ENCODE measurements at regions not wholly inside any gene's neighbourhood (a gene's known extent, or its start where the extent isn't known, plus 50 kb on each side); places are given as distances from the start of the nearest gene placed in this dataset.
"Not testable (repeated sequence)": the region's sequence is repeated elsewhere in the genome, so short reads cannot be mapped to it uniquely, and the experiment has no call there.

- POLR2A ChIA-PET: no interaction called here
- CTCF ChIA-PET: no interaction called here
Measured at GRCh38 chr1:18557621-18558465, 72.8 kb upstream of the PAX7 start.

DNA sequence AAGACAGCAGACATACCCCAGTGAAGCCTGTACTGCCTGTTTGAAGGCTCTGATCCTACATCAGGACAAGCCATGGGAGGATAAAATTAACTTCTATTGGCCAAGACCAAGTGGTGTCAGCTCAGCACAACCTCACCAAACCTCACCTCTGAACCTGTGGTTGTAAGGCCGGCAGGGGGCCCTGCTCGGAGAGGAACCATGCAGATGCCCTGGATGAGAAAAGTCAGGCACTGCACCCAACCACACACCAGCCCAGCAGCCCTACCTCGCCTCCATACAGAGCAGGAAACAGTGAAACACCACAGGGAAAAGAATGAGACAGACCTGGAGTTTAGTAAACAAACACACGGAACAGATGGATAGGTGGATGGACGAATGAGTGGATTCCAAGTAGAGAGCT, 70.0 kb upstream of the PAX7 start:
- POLR2A ChIA-PET: no interaction called here
- CTCF ChIA-PET: no interaction called here

DNA sequence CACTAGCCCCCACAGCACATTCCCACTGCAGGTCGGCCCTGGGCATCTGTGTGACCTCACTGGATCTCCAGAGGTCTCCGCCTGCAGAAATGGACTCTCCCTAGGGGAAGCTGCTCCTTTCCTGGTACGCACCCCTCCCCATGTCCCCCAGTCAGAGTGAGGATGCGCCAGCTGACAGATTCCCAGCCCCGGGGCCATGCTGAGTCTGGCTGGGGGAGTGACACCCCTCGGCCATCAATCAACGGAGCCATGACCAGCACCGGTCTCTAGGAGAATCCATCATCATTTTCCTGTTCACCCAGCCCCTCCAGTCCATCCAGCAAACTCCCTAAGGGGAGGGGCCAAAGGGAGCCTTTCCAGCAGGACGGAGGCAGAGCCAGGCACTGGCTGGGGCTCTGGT, 68.7 kb upstream of the PAX7 start:
- POLR2A ChIA-PET: no interaction called here

GRCh38 chr1:18564676-18565075, 66.0 kb upstream of the PAX7 start:
- ChIA-PET POLR2A (no interaction called here), CTCF (no interaction called here)

More for the DNA sequence above, 68.7 kb upstream of the PAX7 start:
- CTCF ChIA-PET: no interaction called here

- POLR2A ChIA-PET: no interaction called here
- CTCF ChIA-PET: no interaction called here
Measured at GRCh38 chr1:18565321-18565720, 65.3 kb upstream of the PAX7 start.

DNA sequence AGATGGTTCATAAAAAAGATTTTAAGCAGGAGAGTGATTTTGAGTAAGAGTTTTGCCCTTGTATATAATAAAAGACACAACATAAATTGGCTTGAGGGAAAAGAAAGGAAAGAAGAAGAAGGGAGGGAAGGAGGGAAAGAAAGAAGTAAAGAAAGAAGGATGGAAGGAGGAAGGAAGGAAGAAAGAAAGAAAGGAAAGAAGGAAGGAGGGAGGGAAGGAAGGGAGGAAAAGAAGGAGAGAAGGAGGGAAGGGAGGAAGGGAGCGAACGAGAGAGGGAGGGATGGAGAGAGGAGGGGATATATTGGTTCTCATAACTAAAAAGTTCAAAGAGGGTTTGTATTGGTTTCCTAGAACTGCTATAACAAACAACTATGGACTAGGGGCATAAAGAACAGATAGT, 62.2 kb upstream of the PAX7 start:
- ChIA-PET CTCF (no interaction called here), POLR2A (no interaction called here)

DNA sequence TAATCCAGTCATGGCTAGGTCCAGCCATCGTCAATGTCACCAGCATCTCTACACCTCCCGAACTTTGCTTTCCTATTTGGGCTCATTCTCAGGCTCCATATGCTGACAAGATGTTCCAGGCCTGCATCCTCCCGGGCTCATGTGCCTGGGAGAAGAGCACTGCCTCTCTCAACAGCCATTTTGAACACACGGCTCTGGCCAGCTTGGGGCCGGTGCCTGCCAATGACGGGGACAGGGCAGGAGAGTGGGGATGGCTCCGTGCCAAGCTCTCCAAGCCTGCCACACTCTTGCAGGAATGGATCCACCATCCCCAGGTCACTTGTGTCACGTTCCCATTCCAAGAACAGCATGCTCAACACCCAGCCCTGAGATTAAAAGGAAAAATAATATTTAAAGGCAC, 61.4 kb upstream of the PAX7 start:
- POLR2A ChIA-PET: no interaction called here
- CTCF ChIA-PET: no interaction called here

DNA sequence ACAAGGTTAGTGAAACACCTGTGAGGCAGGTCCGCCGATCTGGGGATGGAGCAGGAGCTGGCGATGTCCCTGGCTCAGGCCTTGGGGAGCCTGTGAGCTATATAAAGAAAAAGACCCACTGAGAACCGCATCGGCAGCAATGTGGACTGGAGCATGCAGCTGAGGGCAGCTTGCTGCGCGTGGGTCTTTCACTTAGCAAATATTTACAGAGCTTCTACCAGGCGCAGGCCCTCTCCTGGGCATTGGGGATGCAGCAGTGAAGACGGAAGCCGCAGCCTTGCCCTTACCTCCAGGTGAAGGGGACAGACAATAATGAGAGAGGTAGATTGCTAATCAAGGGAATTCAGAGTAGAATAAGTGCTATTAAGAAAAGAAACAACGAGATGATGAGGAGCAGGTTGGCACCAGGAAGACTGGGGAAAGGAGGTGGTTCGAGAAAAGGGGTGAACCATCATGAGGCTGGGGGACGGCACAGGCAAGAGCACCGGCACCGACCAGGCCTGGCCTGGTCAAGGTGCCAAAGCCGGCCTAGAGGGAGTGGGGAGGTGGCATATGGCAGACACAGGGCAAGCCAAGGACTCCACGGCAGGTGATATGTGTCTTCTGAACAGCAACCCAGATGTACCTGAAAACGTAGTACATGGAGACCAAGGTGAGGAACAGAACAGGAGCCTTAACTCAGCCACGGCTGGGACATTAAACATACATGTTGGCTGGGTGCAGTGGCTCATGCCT, 60.7 kb upstream of the PAX7 start:
- CTCF ChIA-PET: no interaction called here
- POLR2A ChIA-PET: no interaction called here

DNA sequence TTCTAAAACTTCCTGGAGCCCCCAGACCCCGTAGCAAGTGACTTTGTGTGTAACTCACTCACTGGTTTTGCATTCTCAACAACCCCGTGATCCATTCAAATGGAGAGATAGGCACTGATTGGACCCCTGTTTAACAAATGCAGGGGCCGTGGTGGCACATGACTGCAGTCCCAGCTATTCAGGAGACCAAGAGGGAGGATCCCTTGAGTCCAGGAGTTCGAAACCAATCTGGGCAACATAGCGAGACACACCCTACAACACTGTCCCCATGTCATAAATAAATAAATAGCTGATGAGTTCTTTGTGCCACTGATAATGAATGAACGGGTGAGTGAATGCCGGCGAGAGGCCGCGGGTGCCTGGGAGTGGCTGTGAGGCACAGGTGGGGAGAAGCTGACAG, 59.4 kb upstream of the PAX7 start:
- ChIA-PET CTCF (no interaction called here), POLR2A (no interaction called here)

- ChIA-PET CTCF (no interaction called here), POLR2A (no interaction called here)
Measured at GRCh38 chr1:18572022-18572880, 58.4 kb upstream of the PAX7 start.

GRCh38 chr1:18573170-18573569, 57.5 kb upstream of the PAX7 start:
- POLR2A ChIA-PET: no interaction called here
- CTCF ChIA-PET: no interaction called here

GRCh38 chr1:18574754-18575153, 55.9 kb upstream of the PAX7 start:
- CTCF ChIA-PET: interaction anchor here (0.7 kb wide), 1 partner anchor 186 kb away, joined by 3 read pairs; no protein-coding TSS in a partner anchor
- POLR2A ChIA-PET: no interaction called here

GRCh38 chr1:18575620-18576019, 55.0 kb upstream of the PAX7 start:
- ChIA-PET CTCF (no interaction called here), POLR2A (no interaction called here)

GRCh38 chr1:18578271-18578670, 52.4 kb upstream of the PAX7 start:
- POLR2A ChIA-PET: interaction anchor here (0.6 kb wide), 1 partner anchor 1260 kb away, joined by 5 read pairs; no protein-coding TSS in a partner anchor
- CTCF ChIA-PET: no interaction called here

DNA sequence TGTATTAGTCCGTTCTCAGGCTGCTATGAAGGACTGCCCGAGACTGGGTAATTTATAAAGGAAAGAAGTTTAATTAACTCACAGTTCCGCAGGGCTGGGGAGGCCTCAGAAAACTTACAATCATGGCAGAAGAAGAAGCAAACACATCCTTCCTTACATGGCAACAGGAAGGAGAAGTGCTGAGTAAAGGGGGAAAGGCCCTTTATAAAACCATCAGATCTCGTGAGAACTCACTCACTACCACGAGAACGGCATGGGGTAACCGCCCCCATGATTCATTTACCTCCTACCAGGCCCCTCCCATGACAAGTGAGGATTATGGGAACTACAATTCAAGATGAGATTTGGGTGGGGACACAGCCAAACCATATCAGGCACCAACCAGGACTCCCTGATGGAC, 51.4 kb upstream of the PAX7 start:
- POLR2A ChIA-PET, CTCF ChIA-PET: not testable (repeated sequence)

- POLR2A ChIA-PET: no interaction called here
- CTCF ChIA-PET: no interaction called here
Measured at GRCh38 chr1:18580047-18580446, 50.6 kb upstream of the PAX7 start.

DNA sequence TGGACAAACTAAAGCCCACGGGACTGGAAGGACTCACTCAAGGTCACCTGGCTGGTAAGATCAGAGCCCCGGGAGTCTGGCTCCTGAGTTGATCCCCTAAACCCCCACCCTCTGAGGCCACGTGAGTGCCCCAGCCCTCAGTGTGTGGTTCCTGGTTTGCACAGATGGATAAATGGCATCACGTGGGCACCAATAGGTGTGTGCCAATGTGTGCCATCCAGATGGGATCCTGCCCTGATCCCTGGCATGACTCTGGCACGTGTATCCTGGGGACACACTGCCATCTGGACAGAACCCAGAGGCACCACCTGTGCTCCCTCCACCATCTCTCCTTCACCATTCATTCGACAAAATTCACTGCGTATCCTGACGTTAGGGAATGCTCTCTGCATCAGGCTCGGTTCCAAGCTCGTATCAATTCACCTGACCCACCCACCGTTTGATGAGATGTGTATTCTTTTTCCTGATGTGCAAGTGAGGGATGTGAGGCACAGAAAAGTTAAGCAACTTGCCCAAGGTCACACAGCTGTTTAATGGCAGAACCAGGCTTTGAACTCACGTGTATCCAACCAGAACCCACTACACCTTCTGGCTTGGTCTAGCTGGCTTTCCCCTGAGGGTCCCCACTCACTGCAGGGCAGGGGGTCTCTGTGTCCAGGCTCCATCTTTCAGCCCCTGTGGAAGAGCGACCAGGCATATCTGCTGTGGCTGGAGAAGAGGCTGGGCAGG, 49.8 kb upstream of the PAX7 start:
- POLR2A ChIA-PET: no interaction called here
- CTCF ChIA-PET: interaction anchor here (0.8 to 1.3 kb wide), 4 partner anchors 16 to 919 kb away, joined by 3 to 8 read pairs (median 4); no protein-coding TSS in a partner anchor
